CD4-positive, alpha-beta T cell (primary cell): ENCODE measurements at regions not wholly inside any gene's neighbourhood (a gene's known extent, or its start where the extent isn't known, plus 50 kb on each side); places are given as distances from the start of the nearest gene placed in this dataset.
"Not testable (repeated sequence)": the region's sequence is repeated elsewhere in the genome, so short reads cannot be mapped to it uniquely, and the experiment has no call there.

Experiments used
- ATAC-seq: fragments of 200-7000 bp; cut with Tn5 transposase; one replicate; pipeline ENCODE4 v1.10.0; 2022; ENCODE audit warnings: mild to moderate bottlenecking; ENCODE audit not compliant: poor library complexity
- CTCF ChIA-PET: fragments of 350-600 bp; sonication (Branson Sonifier 250); formaldehyde crosslinking; loops from one replicate; lab custom pipeline; 2021; ENCODE audit warnings: antibody characterized with exemption, inconsistent platforms; lab: Charles Lee
- POLR2A ChIA-PET: fragments of 350-600 bp; sonication (Branson Sonifier 250); formaldehyde crosslinking; loops from one replicate; lab custom pipeline; 2021; ENCODE audit warnings: antibody characterized with exemption, inconsistent platforms; lab: Charles Lee
- DNase-seq, 14 experiments: peaks; one replicate each; pipeline ENCODE4 v3.0.0-alpha.2; 2013 to 2020; ENCODE audit warnings: mixed read lengths in 2 of 14
- H3K27ac ChIP-seq, 2 donors: one replicate each; pipeline versions ENCODE4 v1.5.1 to v1.7.0; 2013; ENCODE audit warnings: low read length in 2 of 2, low read depth in 1 of 2, mild to moderate bottlenecking in 1 of 2
- H3K27me3 ChIP-seq, 2 experiments: 1 replicate in 1 of 2; 2 replicates in 1 of 2; pipeline versions ENCODE4 v1.6.1 to v1.7.0; 2013; ENCODE audit warnings: low read length in 2 of 2, control low read depth in 1 of 2, mild to moderate bottlenecking in 1 of 2, moderate library complexity in 1 of 2; ENCODE audit not compliant: insufficient read depth in 2 of 2, control insufficient read depth in 1 of 2
- H3K36me3 ChIP-seq: one replicate; pipeline ENCODE4 v1.6.1; 2013; ENCODE audit warnings: low read length, control low read depth; ENCODE audit not compliant: insufficient read depth
- H3K4me1 ChIP-seq: one replicate; pipeline ENCODE4 v1.6.1; 2013; ENCODE audit warnings: low read length, control low read depth; ENCODE audit not compliant: insufficient read depth
- H3K4me3 ChIP-seq: one replicate; pipeline ENCODE4 v1.5.1; 2013; ENCODE audit warnings: mild to moderate bottlenecking, low read length, moderate library complexity
- H3K9me3 ChIP-seq, 2 experiments: 1 replicate in 1 of 2; 2 replicates in 1 of 2; pipeline versions ENCODE4 v1.6.1 to v1.7.0; 2013; ENCODE audit warnings: low read length in 2 of 2, mild to moderate bottlenecking in 2 of 2, control low read depth in 1 of 2, moderate library complexity in 1 of 2; ENCODE audit not compliant: control insufficient read depth in 1 of 2, insufficient read depth in 1 of 2
- H3K27ac Mint-ChIP-seq: one replicate; pipeline ENCODE4 v1.8.0; 2020; ENCODE audit warnings: mixed read lengths
- H3K27me3 Mint-ChIP-seq: one replicate; pipeline ENCODE4 v1.8.0; 2021; ENCODE audit warnings: mixed read lengths
- H3K36me3 Mint-ChIP-seq: one replicate; pipeline ENCODE4 v1.8.0; 2021; ENCODE audit warnings: low read depth, mixed read lengths
- H3K4me1 Mint-ChIP-seq: one replicate; pipeline ENCODE4 v1.8.0; 2021; ENCODE audit warnings: low read depth, mixed read lengths
- H3K4me3 Mint-ChIP-seq: one replicate; pipeline ENCODE4 v1.8.0; 2020; ENCODE audit warnings: mild to moderate bottlenecking, mixed read lengths
- H3K9me3 Mint-ChIP-seq: one replicate; pipeline ENCODE4 v1.8.0; 2020; ENCODE audit warnings: mixed read lengths
- intact Hi-C, 2 experiments: fragments of 100-400 bp; cut with DNase I in 1 of 2; cut with micrococcal nuclease in 1 of 2; formaldehyde crosslinking; loops; one replicate each; pipeline versions ENCODE4 v1.15.1 to v1.9.0; 2023 to 2025; cut with DNase I, micrococcal nuclease

- ATAC-seq, H3K4me3 Mint-ChIP-seq, H3K4me1 Mint-ChIP-seq, CTCF ChIA-PET, H3K27me3 ChIP-seq, intact Hi-C loops, H3K36me3 Mint-ChIP-seq, H3K4me3 ChIP-seq, H3K27ac Mint-ChIP-seq, H3K36me3 ChIP-seq, DNase-seq, H3K27ac ChIP-seq, POLR2A ChIA-PET, H3K27me3 Mint-ChIP-seq, H3K4me1 ChIP-seq, H3K9me3 ChIP-seq, H3K9me3 Mint-ChIP-seq: not testable (repeated sequence)
These were observed 262.3 kb upstream of the PLGLB1 start for GRCh38 chr2:87283735-87284470.

GRCh38 chr2:87284471-87284772, 262.8 kb upstream of the PLGLB1 start:
- H3K27ac ChIP-seq, H3K36me3 Mint-ChIP-seq, H3K9me3 Mint-ChIP-seq, intact Hi-C loops, H3K4me3 Mint-ChIP-seq, H3K4me3 ChIP-seq, DNase-seq, CTCF ChIA-PET, H3K4me1 ChIP-seq, H3K27ac Mint-ChIP-seq, H3K36me3 ChIP-seq, ATAC-seq, H3K27me3 ChIP-seq, H3K9me3 ChIP-seq, H3K4me1 Mint-ChIP-seq, POLR2A ChIA-PET, H3K27me3 Mint-ChIP-seq: not testable (repeated sequence)

GRCh38 chr2:87285139-87285538, 263.5 kb upstream of the PLGLB1 start:
- H3K4me1 Mint-ChIP-seq, H3K4me1 ChIP-seq, H3K27ac Mint-ChIP-seq, intact Hi-C loops, DNase-seq, H3K27me3 ChIP-seq, H3K36me3 ChIP-seq, H3K36me3 Mint-ChIP-seq, POLR2A ChIA-PET, H3K4me3 Mint-ChIP-seq, H3K9me3 ChIP-seq, CTCF ChIA-PET, H3K27ac ChIP-seq, H3K9me3 Mint-ChIP-seq, H3K27me3 Mint-ChIP-seq, ATAC-seq, H3K4me3 ChIP-seq: not testable (repeated sequence)

- H3K9me3 Mint-ChIP-seq, DNase-seq, H3K4me1 Mint-ChIP-seq, H3K4me3 ChIP-seq, H3K4me3 Mint-ChIP-seq, H3K36me3 ChIP-seq, intact Hi-C loops, H3K27ac Mint-ChIP-seq, H3K4me1 ChIP-seq, H3K27me3 ChIP-seq, CTCF ChIA-PET, H3K27ac ChIP-seq, H3K27me3 Mint-ChIP-seq, H3K36me3 Mint-ChIP-seq, ATAC-seq, POLR2A ChIA-PET, H3K9me3 ChIP-seq: not testable (repeated sequence)
These were observed 269.1 kb upstream of the PLGLB1 start for GRCh38 chr2:87290566-87291307.

GRCh38 chr2:87291400-87292200, 270.0 kb upstream of the PLGLB1 start:
- H3K36me3 ChIP-seq, H3K9me3 Mint-ChIP-seq, H3K4me1 ChIP-seq, H3K27ac Mint-ChIP-seq, H3K27me3 ChIP-seq, H3K9me3 ChIP-seq, H3K4me3 ChIP-seq, H3K36me3 Mint-ChIP-seq, intact Hi-C loops, CTCF ChIA-PET, H3K4me3 Mint-ChIP-seq, ATAC-seq, H3K27me3 Mint-ChIP-seq, H3K4me1 Mint-ChIP-seq, POLR2A ChIA-PET, DNase-seq, H3K27ac ChIP-seq: not testable (repeated sequence)

- H3K4me3 Mint-ChIP-seq, H3K27ac Mint-ChIP-seq, H3K36me3 ChIP-seq, H3K27me3 ChIP-seq, POLR2A ChIA-PET, DNase-seq, H3K4me1 ChIP-seq, H3K27me3 Mint-ChIP-seq, H3K9me3 ChIP-seq, ATAC-seq, H3K36me3 Mint-ChIP-seq, CTCF ChIA-PET, H3K4me3 ChIP-seq, H3K9me3 Mint-ChIP-seq, H3K27ac ChIP-seq, intact Hi-C loops, H3K4me1 Mint-ChIP-seq: not testable (repeated sequence)
These were observed 272.4 kb upstream of the PLGLB1 start for GRCh38 chr2:87293931-87294594.
